IMR-90 (cell line): ENCODE measurements at regions not wholly inside any gene's neighbourhood (a gene's known extent, or its start where the extent isn't known, plus 50 kb on each side); places are given as distances from the start of the nearest gene placed in this dataset.

Source experiments
- ATAC-seq: fragments of 200-7000 bp; cut with Tn5 transposase; 2 replicates; pipeline ENCODE4 v1.9.1; 2020; ENCODE audit warnings: low read depth, mild to moderate bottlenecking, moderate library complexity
- BruUV-seq: library from RNA; stranded (reverse); fragments of 400-500 nt; replicated peaks from 2 replicates; lab custom pipeline; 2021; lab: Mats Ljungman, UMichigan
- CTCF ChIA-PET: fragments of 300-600 bp; formaldehyde crosslinking; extraction: SDS; loops from one replicate; lab custom pipeline; 2021; ENCODE audit warnings: antibody characterized with exemption; lab: Yijun Ruan, JAX
- POLR2A ChIA-PET: fragments of 300-600 bp; sonication (Branson Sonifier 250); formaldehyde crosslinking; loops from one replicate; lab custom pipeline; 2022; ENCODE audit warnings: antibody characterized with exemption; ENCODE audit not compliant: unreplicated experiment; lab: Charles Lee
- DNase-seq: peaks from one replicate; pipeline ENCODE4 v3.0.0; 2013
- H2AFZ ChIP-seq: replicated peaks from 2 replicates; pipeline ENCODE3; 2013; ENCODE audit warnings: low read length, mild to moderate bottlenecking; ENCODE audit not compliant: poor library complexity
- H2AK5ac ChIP-seq: 2 replicates; pipeline ENCODE4 v1.6.1; 2013; ENCODE audit warnings: low read depth, low read length, inconsistent platforms
- H2AK9ac ChIP-seq: replicated peaks from 2 replicates; pipeline ENCODE3; 2013; ENCODE audit warnings: mild to moderate bottlenecking, low read depth, low read length, moderate library complexity; ENCODE audit not compliant: poor library complexity
- H2BK120ac ChIP-seq: 2 replicates; pipeline ENCODE4 v1.6.1; 2013; ENCODE audit warnings: low read depth, low read length, inconsistent platforms
- H2BK15ac ChIP-seq: 3 replicates; pipeline ENCODE4 v1.6.1; 2013; ENCODE audit warnings: low read depth, low read length, inconsistent platforms
- H2BK20ac ChIP-seq: 2 replicates; pipeline ENCODE4 v1.6.1; 2013; ENCODE audit warnings: low read depth, mild to moderate bottlenecking, inconsistent platforms, low read length, moderate library complexity
- H2BK5ac ChIP-seq: 2 replicates; pipeline ENCODE4 v1.6.1; 2013; ENCODE audit warnings: mild to moderate bottlenecking, low read depth, low read length, inconsistent platforms; ENCODE audit not compliant: poor library complexity, severe bottlenecking
- H3K14ac ChIP-seq: replicated peaks from 2 replicates; pipeline ENCODE4 v1.6.1; 2013; ENCODE audit warnings: low read depth, low read length, inconsistent platforms
- H3K18ac ChIP-seq: 2 replicates; pipeline ENCODE4 v1.6.1; 2013; ENCODE audit warnings: low read depth, low read length, control low read depth
- H3K23ac ChIP-seq: 2 replicates; pipeline ENCODE4 v1.6.1; 2013; ENCODE audit warnings: low read depth, low read length, inconsistent platforms
- H3K27ac ChIP-seq: 2 replicates; pipeline ENCODE4 v1.5.1; 2013; ENCODE audit warnings: mild to moderate bottlenecking, control low read depth, low read length; ENCODE audit not compliant: insufficient read depth
- H3K27me3 ChIP-seq: 2 replicates; pipeline ENCODE4 v1.6.1; 2013; ENCODE audit warnings: low read length; ENCODE audit not compliant: control insufficient read depth, insufficient read depth
- H3K36me3 ChIP-seq: 2 replicates; pipeline ENCODE4 v1.6.1; 2013; ENCODE audit warnings: low read length, mixed read lengths; ENCODE audit not compliant: control insufficient read depth, insufficient read depth
- H3K4ac ChIP-seq: 2 replicates; pipeline ENCODE4 v1.6.1; 2013; ENCODE audit warnings: low read depth, low read length, inconsistent platforms
- H3K4me1 ChIP-seq: 2 replicates; pipeline ENCODE4 v1.6.1; 2013; ENCODE audit warnings: low read length, mixed read lengths; ENCODE audit not compliant: control insufficient read depth, insufficient read depth
- H3K4me2 ChIP-seq: 2 replicates; pipeline ENCODE4 v1.6.1; 2013; ENCODE audit warnings: low read depth, mild to moderate bottlenecking, control low read depth, low read length, moderate library complexity
- H3K4me3 ChIP-seq: 2 replicates; pipeline ENCODE4 v1.5.1; 2013; ENCODE audit warnings: low read depth, mild to moderate bottlenecking, control low read depth, low read length, moderate library complexity; ENCODE audit not compliant: insufficient read depth
- H3K56ac ChIP-seq: 2 replicates; pipeline ENCODE4 v1.6.1; 2013; ENCODE audit warnings: low read length, inconsistent platforms; ENCODE audit not compliant: insufficient read depth; ENCODE audit errors: extremely low read depth
- H3K79me1 ChIP-seq, 2 experiments: 2 replicates each; pipeline ENCODE4 v1.6.1; 2013; ENCODE audit warnings: low read length in 2 of 2, inconsistent platforms in 1 of 2, low read depth in 1 of 2
- H3K9ac ChIP-seq: 2 replicates; pipeline ENCODE4 v1.6.1; 2013; ENCODE audit warnings: low read depth, low read length, control low read depth
- H3K9me1 ChIP-seq: 2 replicates; pipeline ENCODE4 v1.6.1; 2013; ENCODE audit warnings: low read length, inconsistent platforms; ENCODE audit not compliant: insufficient read depth
- H3K9me3 ChIP-seq: 2 replicates; pipeline ENCODE4 v1.6.1; 2013; ENCODE audit warnings: low read length; ENCODE audit not compliant: control insufficient read depth, insufficient read depth
- H4K20me1 ChIP-seq: 2 replicates; pipeline ENCODE4 v1.6.1; 2013; ENCODE audit warnings: low read length, inconsistent platforms; ENCODE audit not compliant: insufficient read depth
- H4K5ac ChIP-seq: 2 replicates; pipeline ENCODE4 v1.6.1; 2013; ENCODE audit warnings: mild to moderate bottlenecking, low read depth, low read length, control low read depth
- H4K8ac ChIP-seq, 2 experiments: 2 replicates each; pipeline ENCODE4 v1.6.1; 2013; ENCODE audit warnings: low read depth in 2 of 2, low read length in 2 of 2, control low read depth in 1 of 2, inconsistent platforms in 1 of 2
- H4K91ac ChIP-seq: 2 replicates; pipeline ENCODE4 v1.6.1; 2013; ENCODE audit warnings: low read depth, low read length, inconsistent platforms; ENCODE audit not compliant: insufficient read depth
- CEBPB ChIP-seq: IDR thresholded peaks from 2 replicates; pipeline ENCODE4 v1.6.1; 2012; ENCODE audit warnings: low read depth, low read length, improper control_type of control experiment
- CTCF ChIP-seq: conservative IDR thresholded peaks from 2 replicates; pipeline ENCODE4 v1.5.1; 2012; ENCODE audit warnings: mild to moderate bottlenecking, low read depth, low read length, improper control_type of control experiment
- FOS ChIP-seq: fragments of 150-350 bp; IDR thresholded peaks from 2 replicates; pipeline ENCODE4 v1.6.1; 2016; ENCODE audit warnings: low read depth, low read length
- RAD21 ChIP-seq: IDR thresholded peaks from 2 replicates; pipeline ENCODE4 v1.6.1; 2012; ENCODE audit warnings: low read length, improper control_type of control experiment
- RFX5 ChIP-seq: IDR thresholded peaks from 2 replicates; pipeline ENCODE4 v1.8.0; 2012; ENCODE audit warnings: low read depth, mild to moderate bottlenecking, low read length, moderate library complexity
- WGBS, 2 experiments: methylation state at CpG; one replicate each; pipeline versions ENCODE4 v1.1.5 to v1.1.7; 2013; ENCODE audit warnings: missing lambda C conversion rate in 2 of 2; ENCODE audit not compliant: insufficient read length in 1 of 2; ENCODE audit errors: extremely low coverage in 2 of 2; 5-methylcytosine and 5-hydroxymethylcytosine counted together
- dilution Hi-C: fragments of 300-500 bp; cut with HindIII; formaldehyde crosslinking; loops from one replicate; pipeline ENCODE4 v1.14.3; 2018; ENCODE audit warnings: low sequenced_read_pairs; ENCODE audit not compliant: unreplicated experiment
- in situ Hi-C: fragments of 300-500 bp; cut with MboI; formaldehyde crosslinking; loops from 3 replicates; pipeline ENCODE4 v1.14.3; 2019; ENCODE audit warnings: low sequenced_read_pairs, inconsistent platforms, mixed read lengths
- intact Hi-C: fragments of 100-400 bp; cut with micrococcal nuclease; formaldehyde crosslinking; loops from 2 replicates; pipeline ENCODE4 v1.10.0; 2022
- TF ChIP-seq, protein P1 (sequence below): fragments of 150-350 bp; IDR thresholded peaks from 2 replicates; pipeline ENCODE4 v1.6.1; 2017; ENCODE audit warnings: mild to moderate bottlenecking, antibody characterized with exemption, low read length, low read depth

DNA sequence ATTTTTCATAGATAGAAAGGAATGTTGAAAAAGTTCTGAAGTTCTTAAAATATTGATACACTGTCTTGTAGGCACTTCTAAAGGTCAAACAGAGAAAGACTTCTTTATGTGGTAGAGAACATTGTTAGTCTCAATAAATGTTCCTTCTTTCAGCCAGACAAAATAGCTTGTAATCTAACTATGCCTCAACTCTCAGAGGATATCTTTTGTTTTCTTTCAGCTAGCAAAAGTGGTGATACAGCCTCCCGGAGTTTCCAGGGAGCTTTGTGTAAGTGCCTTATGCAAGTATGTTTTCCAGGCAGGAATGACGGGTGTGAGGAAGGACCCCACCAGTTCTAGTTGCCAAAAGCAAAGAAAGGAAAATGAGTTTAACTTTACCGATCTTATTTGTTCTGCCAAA is 452.1 kb upstream of the ST6GAL2 start:
- no peak overlapping the region for H4K91ac ChIP-seq
- H3K27ac ChIP-seq: no peak overlapping the region
- no peak overlapping the region for H2BK120ac ChIP-seq
- ATAC-seq (no peak), DNase-seq (no peak)
- no peak overlapping the region for H3K9ac ChIP-seq
- no peaks in the 10 kb centered on the region for H3K79me1 ChIP-seq
- no peak overlapping the region for H3K23ac ChIP-seq
- TF ChIP-seq FOS: no peak
- TF ChIP-seq RFX5: no peak
- TF ChIP-seq CEBPB: no peak
- TF ChIP-seq, protein P1, sequence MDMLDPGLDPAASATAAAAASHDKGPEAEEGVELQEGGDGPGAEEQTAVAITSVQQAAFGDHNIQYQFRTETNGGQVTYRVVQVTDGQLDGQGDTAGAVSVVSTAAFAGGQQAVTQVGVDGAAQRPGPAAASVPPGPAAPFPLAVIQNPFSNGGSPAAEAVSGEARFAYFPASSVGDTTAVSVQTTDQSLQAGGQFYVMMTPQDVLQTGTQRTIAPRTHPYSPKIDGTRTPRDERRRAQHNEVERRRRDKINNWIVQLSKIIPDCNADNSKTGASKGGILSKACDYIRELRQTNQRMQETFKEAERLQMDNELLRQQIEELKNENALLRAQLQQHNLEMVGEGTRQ: no peak
- no peak for TF ChIP-seq RAD21
- no peak for TF ChIP-seq CTCF
- in situ Hi-C loops: no loop called here
- H3K4me1 ChIP-seq: no peaks in the 10 kb centered on the region
- CTCF ChIA-PET: no interaction called here
- POLR2A ChIA-PET: no interaction called here
- no peak overlapping the region for H2AFZ ChIP-seq
- no peak overlapping the region for H2AK9ac ChIP-seq
- H3K4me3 ChIP-seq: no peak overlapping the region
- peaks cover 4% of the 10 kb centered on the region for H3K9me3 ChIP-seq
- no peak overlapping the region for H2BK20ac ChIP-seq
- H3K4ac ChIP-seq: no peak overlapping the region
- no peak overlapping the region for H2BK15ac ChIP-seq
- H3K18ac ChIP-seq: no peak overlapping the region
- H4K5ac ChIP-seq: no peak overlapping the region
- no peak overlapping the region for H4K8ac ChIP-seq
- no peaks in the 10 kb centered on the region for H3K36me3 ChIP-seq
- H3K9me1 ChIP-seq: no peaks in the 10 kb centered on the region
- H3K14ac ChIP-seq: no peak overlapping the region
- H2AK5ac ChIP-seq: no peak overlapping the region
- intact Hi-C loops: no loop called here
- BruUV-seq: no TSS peak
- H4K20me1 ChIP-seq: no peaks in the 10 kb centered on the region
- 20% methylated on average over 1 of the region's 3 CpGs; no CpG with 5 or more reads in 1 of the 2 experiments for WGBS, 2 experiments
- H2BK5ac ChIP-seq: no peak overlapping the region
- H3K4me2 ChIP-seq: no peak overlapping the region
- H3K56ac ChIP-seq: no peak overlapping the region
- no peaks in the 10 kb centered on the region for H3K27me3 ChIP-seq
- dilution Hi-C loops: no loop called here
